Keratinocyte (primary cell): ENCODE measurements at regions not wholly inside any gene's neighbourhood (a gene's known extent, or its start where the extent isn't known, plus 50 kb on each side); places are given as distances from the start of the nearest gene placed in this dataset.

Experiments
- DNase-seq: peaks from one replicate; pipeline ENCODE4 v3.0.0-alpha.2; 2011; ENCODE audit warnings: low read depth, missing footprints, low spot score
- FAIRE-seq: peaks from 2 replicates; lab custom pipeline; 2011; peaks lifted over from hg19 to GRCh38; lab: Jason Lieb, UNC
- H2AFZ ChIP-seq: 2 replicates; pipeline ENCODE4 v1.6.0; 2012; ENCODE audit warnings: low read length, control low read depth, inconsistent platforms; ENCODE audit not compliant: control insufficient read depth
- H3K27ac ChIP-seq: 2 replicates; pipeline ENCODE4 v1.5.1; 2011; ENCODE audit warnings: low read length; ENCODE audit not compliant: control insufficient read depth, insufficient read depth
- H3K27me3 ChIP-seq: 3 replicates; pipeline ENCODE4 v1.6.0; 2011; ENCODE audit warnings: low read length; ENCODE audit not compliant: control insufficient read depth, insufficient read depth; ENCODE audit errors: extremely low read depth
- H3K36me3 ChIP-seq, 2 experiments: 2 replicates in 1 of 2; 3 replicates in 1 of 2; pipeline ENCODE4 v1.5.1; 2011; ENCODE audit warnings: low read length in 2 of 2, mild to moderate bottlenecking in 1 of 2; ENCODE audit not compliant: control insufficient read depth in 2 of 2, insufficient read depth in 2 of 2; ENCODE audit errors: extremely low read depth in 1 of 2
- H3K4me1 ChIP-seq: 3 replicates; pipeline ENCODE4 v1.5.1; 2011; ENCODE audit warnings: low read length; ENCODE audit not compliant: control insufficient read depth, insufficient read depth; ENCODE audit errors: extremely low read depth
- H3K4me2 ChIP-seq: 3 replicates; pipeline ENCODE4 v1.6.0; 2011; ENCODE audit warnings: low read depth, low read length; ENCODE audit not compliant: control insufficient read depth, insufficient read depth; ENCODE audit errors: extremely low read depth
- H3K4me3 ChIP-seq, 3 experiments: fragments of 200-600 bp in 1 of 3; sonication (generic) in 1 of 3; 2 replicates in 2 of 3; 3 replicates in 1 of 3; pipeline ENCODE4 v1.5.1; 2011 to 2016; ENCODE audit warnings: low read length in 3 of 3, mild to moderate bottlenecking in 3 of 3, control low read depth in 2 of 3, inconsistent platforms in 1 of 3, low read depth in 1 of 3, mixed read lengths in 1 of 3, mixed run types in 1 of 3, moderate library complexity in 1 of 3; ENCODE audit not compliant: control insufficient read depth in 2 of 3, insufficient read depth in 2 of 3; ENCODE audit errors: extremely low read depth in 1 of 3
- H3K79me2 ChIP-seq: 2 replicates; pipeline ENCODE4 v1.6.0; 2012; ENCODE audit warnings: low read length; ENCODE audit not compliant: control insufficient read depth, insufficient read depth
- H3K9ac ChIP-seq: 3 replicates; pipeline ENCODE4 v1.6.0; 2011; ENCODE audit warnings: low read length; ENCODE audit not compliant: control insufficient read depth, insufficient read depth; ENCODE audit errors: extremely low read depth
- H3K9me1 ChIP-seq: 3 replicates; pipeline ENCODE4 v1.6.0; 2011; ENCODE audit warnings: low read length; ENCODE audit not compliant: control insufficient read depth, insufficient read depth; ENCODE audit errors: extremely low read depth
- H3K9me3 ChIP-seq: 2 replicates; pipeline ENCODE4 v1.5.1; 2012; ENCODE audit warnings: low read depth, low read length; ENCODE audit not compliant: control insufficient read depth
- H4K20me1 ChIP-seq: 3 replicates; pipeline ENCODE4 v1.6.0; 2011; ENCODE audit warnings: low read length; ENCODE audit not compliant: control insufficient read depth, insufficient read depth; ENCODE audit errors: extremely low read depth
- CTCF ChIP-seq, 3 experiments: IDR thresholded peaks in 1 of 3; conservative IDR thresholded peaks in 1 of 3; optimal IDR thresholded peaks in 1 of 3; 2 replicates in 2 of 3; 3 replicates in 1 of 3; pipeline versions ENCODE3 to v1.5.1; 2011; ENCODE audit warnings: low read length in 3 of 3, mild to moderate bottlenecking in 3 of 3, moderate library complexity in 2 of 3, control low read depth in 1 of 3, inconsistent platforms in 1 of 3; ENCODE audit not compliant: insufficient read depth in 2 of 3; ENCODE audit errors: extremely low read depth in 1 of 3
- EZH2 ChIP-seq: IDR thresholded peaks from one replicate; pipeline ENCODE4 v1.6.1; 2012; ENCODE audit warnings: inconsistent platforms, mild to moderate bottlenecking, low read length, moderate library complexity
- dilution Hi-C: fragments of 300-500 bp; cut with MboI; formaldehyde crosslinking; loops from one replicate; pipeline ENCODE4 v1.7.0; 2020; ENCODE audit warnings: low sequenced_read_pairs; ENCODE audit not compliant: extremely low pct_ligation_motif_present

GRCh38 chr2:14881651-14882327, 249.3 kb downstream of the LRATD1 start:
- no peak overlapping the region for H3K27ac ChIP-seq
- H3K9ac ChIP-seq = no peak overlapping the region
- H3K9me3 ChIP-seq = no peaks in the 10 kb centered on the region
- no peak for TF ChIP-seq EZH2
- TF ChIP-seq CTCF (optimal IDR thresholded peaks at IDR 0.05 in 1 of 3, IDR thresholded peaks at IDR 0.05 in 1 of 3, conservative IDR thresholded peaks at IDR 0.05 in 1 of 3; ENCODE audit: extremely low read depth in 1 of 3, insufficient read depth in 2 of 3, low read length in 3 of 3) = no peak
- DNase-seq (no peak), FAIRE-seq (no peak)
- dilution Hi-C loops = no loop called here
- no peaks in the 10 kb centered on the region for H3K27me3 ChIP-seq
- H3K36me3 ChIP-seq = no peaks in the 10 kb centered on the region
- no peaks in the 10 kb centered on the region for H3K9me1 ChIP-seq
- no peaks in the 10 kb centered on the region for H3K79me2 ChIP-seq
- no peak overlapping the region for H2AFZ ChIP-seq
- no peak overlapping the region for H3K4me2 ChIP-seq
- H3K4me1 ChIP-seq = no peaks in the 10 kb centered on the region
- H4K20me1 ChIP-seq = no peaks in the 10 kb centered on the region
- no peak overlapping the region for H3K4me3 ChIP-seq

GRCh38 chr2:14884651-14885050, 252.1 kb downstream of the LRATD1 start:
- H3K4me3 ChIP-seq = no peak overlapping the region
- no peak overlapping the region for H3K9ac ChIP-seq
- H3K79me2 ChIP-seq = no peaks in the 10 kb centered on the region
- H2AFZ ChIP-seq = no peak overlapping the region
- no peak for DNase-seq
- no peaks in the 10 kb centered on the region for H3K9me1 ChIP-seq
- no peak for FAIRE-seq
- TF ChIP-seq EZH2 (no peak), CTCF (optimal IDR thresholded peaks at IDR 0.05 in 1 of 3, IDR thresholded peaks at IDR 0.05 in 1 of 3, conservative IDR thresholded peaks at IDR 0.05 in 1 of 3; ENCODE audit: extremely low read depth in 1 of 3, insufficient read depth in 2 of 3, low read length in 3 of 3) (no peak)
- H3K27me3 ChIP-seq = no peaks in the 10 kb centered on the region
- H3K4me2 ChIP-seq = no peak overlapping the region
- H3K36me3 ChIP-seq = no peaks in the 10 kb centered on the region
- no peaks in the 10 kb centered on the region for H3K4me1 ChIP-seq
- no peaks in the 10 kb centered on the region for H4K20me1 ChIP-seq
- dilution Hi-C loops = no loop called here
- H3K27ac ChIP-seq = no peak overlapping the region
- no peaks in the 10 kb centered on the region for H3K9me3 ChIP-seq
